OCI-LY7 (cell line): ENCODE measurements at regions not wholly inside any gene's neighbourhood (a gene's known extent, or its start where the extent isn't known, plus 50 kb on each side); places are given as distances from the start of the nearest gene placed in this dataset.

Source experiments
- BruUV-seq: library from RNA; stranded (reverse); fragments of 400-500 nt; replicated peaks from 2 replicates; lab custom pipeline; 2021; lab: Mats Ljungman, UMichigan
- CTCF ChIA-PET: fragments of 300-600 bp; sonication (Branson Sonifier 250); formaldehyde crosslinking; loops from one replicate; lab custom pipeline; 2022; ENCODE audit warnings: antibody characterized with exemption; ENCODE audit not compliant: unreplicated experiment; lab: Charles Lee
- POLR2A ChIA-PET: fragments of 300-600 bp; sonication (Branson Sonifier 250); formaldehyde crosslinking; loops from one replicate; lab custom pipeline; 2022; ENCODE audit warnings: antibody characterized with exemption; lab: Charles Lee
- DNase-seq: peaks from one replicate; pipeline ENCODE4 v3.0.0-alpha.2; 2015; ENCODE audit warnings: low spot score
- H2AFZ ChIP-seq: fragments of 200-600 bp; sonication (generic), shearing (Covaris generic); 2 replicates; pipeline ENCODE4 v1.6.1; 2014; ENCODE audit warnings: mild to moderate bottlenecking, antibody characterized with exemption, low read length, moderate library complexity
- H3K27ac ChIP-seq: fragments of 200-600 bp; sonication (generic); 2 replicates; pipeline ENCODE4 v1.5.1; 2014; ENCODE audit warnings: mixed run types, low read depth, mild to moderate bottlenecking, moderate library complexity, low read length, inconsistent platforms; ENCODE audit not compliant: poor library complexity, severe bottlenecking
- H3K36me3 ChIP-seq: fragments of 200-600 bp; sonication (generic); 2 replicates; pipeline ENCODE4 v1.6.1; 2014; ENCODE audit warnings: mild to moderate bottlenecking, antibody characterized with exemption, low read length, moderate library complexity, mixed read lengths; ENCODE audit not compliant: insufficient read depth
- H3K4me1 ChIP-seq: fragments of 200-600 bp; sonication (generic); 2 replicates; pipeline ENCODE4 v1.5.1; 2014; ENCODE audit warnings: mild to moderate bottlenecking, low read length; ENCODE audit not compliant: insufficient read depth, poor library complexity, severe bottlenecking
- H3K4me2 ChIP-seq: fragments of 200-600 bp; sonication (generic); 2 replicates; pipeline ENCODE4 v1.6.1; 2014; ENCODE audit warnings: mild to moderate bottlenecking, low read length
- H3K4me3 ChIP-seq: fragments of 200-600 bp; sonication (generic); 2 replicates; pipeline ENCODE4 v1.5.1; 2014; ENCODE audit warnings: mild to moderate bottlenecking, low read depth, low read length; ENCODE audit not compliant: poor library complexity, severe bottlenecking
- H3K79me2 ChIP-seq: fragments of 200-600 bp; sonication (generic); 2 replicates; pipeline ENCODE4 v1.6.1; 2016; ENCODE audit warnings: low read depth, mild to moderate bottlenecking, low read length, moderate library complexity, mixed read lengths; ENCODE audit not compliant: insufficient read depth
- H3K9me2 ChIP-seq: fragments of 200-600 bp; sonication (generic); 2 replicates; pipeline ENCODE4 v1.6.1; 2016; ENCODE audit warnings: mild to moderate bottlenecking, low read length, mixed read lengths; ENCODE audit not compliant: insufficient read depth
- H3K9me3 ChIP-seq: fragments of 200-600 bp; sonication (generic); 2 replicates; pipeline ENCODE4 v1.6.1; 2014; ENCODE audit warnings: mild to moderate bottlenecking, mixed run types, low read length, mixed read lengths
- H4K20me1 ChIP-seq: fragments of 200-600 bp; sonication (generic); 2 replicates; pipeline ENCODE4 v1.6.1; 2014; ENCODE audit warnings: mild to moderate bottlenecking, antibody characterized with exemption, low read length, moderate library complexity, mixed read lengths; ENCODE audit not compliant: insufficient read depth
- CTCF ChIP-seq: fragments of 200-600 bp; sonication (generic); conservative IDR thresholded peaks from 2 replicates; pipeline ENCODE4 v1.5.1; 2014; ENCODE audit warnings: mild to moderate bottlenecking, antibody characterized with exemption, low read length, moderate library complexity, mixed read lengths
- EZH2phosphoT487 ChIP-seq: fragments of 200-600 bp; sonication (generic); IDR thresholded peaks from 2 replicates; pipeline ENCODE4 v1.6.1; 2018; ENCODE audit warnings: low read depth, borderline replicate concordance, mild to moderate bottlenecking, mixed run types, antibody characterized with exemption, low read length, moderate library complexity, mixed read lengths
- intact Hi-C: fragments of 100-400 bp; cut with micrococcal nuclease; formaldehyde crosslinking; loops from one replicate; pipeline ENCODE4 v1.10.0; 2022; ENCODE audit not compliant: unreplicated experiment

- CTCF ChIA-PET = no interaction called here
- intact Hi-C loops = no loop called here
Measured at GRCh38 chr1:222138095-222138494, 396.2 kb upstream of the DUSP10 start.

GRCh38 chr1:222136869-222137268, 395.0 kb upstream of the DUSP10 start:
- H3K79me2 ChIP-seq = no peaks in the 10 kb centered on the region
- no peaks in the 10 kb centered on the region for H3K4me1 ChIP-seq
- H4K20me1 ChIP-seq = no peaks in the 10 kb centered on the region
- TF ChIP-seq CTCF (no peak), EZH2phosphoT487 (no peak)
- no peaks in the 10 kb centered on the region for H3K9me2 ChIP-seq
- H3K36me3 ChIP-seq = no peaks in the 10 kb centered on the region
- no peaks in the 10 kb centered on the region for H3K9me3 ChIP-seq
- intact Hi-C loops = no loop called here
- no peak overlapping the region for H3K4me2 ChIP-seq
- H3K4me3 ChIP-seq = no peak overlapping the region
- ChIA-PET CTCF (no interaction called here), POLR2A (no interaction called here)
- DNase-seq = no peak
- no TSS peak for BruUV-seq
- H2AFZ ChIP-seq = no peak overlapping the region
- H3K27ac ChIP-seq = no peak overlapping the region

More at GRCh38 chr1:222138095-222138494, 396.2 kb upstream of the DUSP10 start:
- TF ChIP-seq CTCF (no peak), EZH2phosphoT487 (no peak)
- Histone ChIP-seq H3K9me2 (no peaks in the 10 kb centered on the region), H3K4me3 (no peak overlapping the region), H3K4me1 (no peaks in the 10 kb centered on the region), H3K4me2 (no peak overlapping the region), H3K9me3 (no peaks in the 10 kb centered on the region), H3K36me3 (no peaks in the 10 kb centered on the region), H3K27ac (no peak overlapping the region), H3K79me2 (no peaks in the 10 kb centered on the region), H4K20me1 (no peaks in the 10 kb centered on the region), H2AFZ (no peak overlapping the region)
- DNase-seq = no peak
- no TSS peak for BruUV-seq
- POLR2A ChIA-PET = interaction anchor here (0.6 kb wide), 1 partner anchor 86 kb away, joined by 6 read pairs; no protein-coding TSS in a partner anchor

- Histone ChIP-seq H3K4me2 (no peak overlapping the region), H4K20me1 (no peaks in the 10 kb centered on the region), H3K4me1 (no peaks in the 10 kb centered on the region), H3K27ac (no peak overlapping the region), H3K9me3 (no peaks in the 10 kb centered on the region), H3K4me3 (no peak overlapping the region), H3K79me2 (no peaks in the 10 kb centered on the region), H3K36me3 (no peaks in the 10 kb centered on the region), H2AFZ (no peak overlapping the region), H3K9me2 (no peaks in the 10 kb centered on the region)
- no TSS peak for BruUV-seq
- intact Hi-C loops = no loop called here
- TF ChIP-seq CTCF (no peak), EZH2phosphoT487 (no peak)
- CTCF ChIA-PET = no interaction called here
- POLR2A ChIA-PET = interaction anchor here (0.6 kb wide), 1 partner anchor 27 kb away, joined by 3 read pairs; no protein-coding TSS in a partner anchor
- no peak for DNase-seq
Measured at GRCh38 chr1:222129041-222129440, 387.2 kb upstream of the DUSP10 start.
